HG03354 (cell line): ENCODE measurements at regions not wholly inside any gene's neighbourhood (a gene's known extent, or its start where the extent isn't known, plus 50 kb on each side); places are given as distances from the start of the nearest gene placed in this dataset.

Source experiments
- ATAC-seq: cut with Tn5 transposase; IDR thresholded peaks from one replicate; pipeline ENCODE4 v1.9.1; 2021; ENCODE audit warnings: mild to moderate bottlenecking; ENCODE audit not compliant: unreplicated experiment, poor library complexity, severe bottlenecking

GRCh38 chr1:87833166-87833565 lies 504.5 kb downstream of the LMO4 start:
- ATAC-seq = no peak

DNA sequence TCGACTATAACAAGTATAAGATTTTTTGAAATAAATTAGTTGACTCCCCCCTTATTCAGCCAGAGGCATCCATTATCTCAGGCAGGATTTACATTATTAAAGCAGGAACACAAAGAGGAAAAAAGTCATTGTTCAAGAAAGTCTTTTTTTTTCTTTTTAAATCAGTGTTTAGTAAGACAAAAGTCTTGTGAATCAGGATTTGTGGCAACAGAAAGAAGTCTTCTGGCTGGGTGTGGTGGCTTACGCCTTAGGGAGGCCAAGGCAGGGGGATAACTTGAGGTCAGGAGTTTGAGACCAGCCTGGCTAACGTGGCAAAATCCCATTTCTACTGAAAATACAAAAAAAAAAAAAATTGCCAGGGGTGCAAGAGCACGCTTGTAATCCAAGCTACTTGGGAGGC lies 505.5 kb downstream of the LMO4 start:
- ATAC-seq = no peak

DNA sequence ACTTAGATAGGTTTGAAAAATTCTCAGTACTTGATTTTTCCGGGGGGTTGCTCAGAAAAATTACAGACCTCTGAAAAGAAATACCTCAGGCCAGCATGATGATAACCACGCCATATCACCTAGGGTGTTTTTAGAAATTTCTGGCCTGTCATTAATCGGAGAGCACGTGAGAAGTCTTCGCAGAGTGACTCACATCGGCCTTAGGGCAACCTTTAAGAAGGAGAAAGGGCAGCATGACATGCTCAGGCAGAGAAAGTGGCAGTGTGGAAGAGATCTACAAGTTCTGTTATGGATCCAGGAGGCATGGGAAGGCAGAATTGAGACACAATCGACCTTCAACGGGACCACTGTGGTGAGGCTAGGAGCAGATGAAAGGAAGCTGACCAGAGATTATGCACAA lies 506.3 kb downstream of the LMO4 start:
- ATAC-seq = no peak

GRCh38 chr1:87840767-87841166 lies 512.1 kb downstream of the LMO4 start:
- ATAC-seq = peak; percentile 99

DNA sequence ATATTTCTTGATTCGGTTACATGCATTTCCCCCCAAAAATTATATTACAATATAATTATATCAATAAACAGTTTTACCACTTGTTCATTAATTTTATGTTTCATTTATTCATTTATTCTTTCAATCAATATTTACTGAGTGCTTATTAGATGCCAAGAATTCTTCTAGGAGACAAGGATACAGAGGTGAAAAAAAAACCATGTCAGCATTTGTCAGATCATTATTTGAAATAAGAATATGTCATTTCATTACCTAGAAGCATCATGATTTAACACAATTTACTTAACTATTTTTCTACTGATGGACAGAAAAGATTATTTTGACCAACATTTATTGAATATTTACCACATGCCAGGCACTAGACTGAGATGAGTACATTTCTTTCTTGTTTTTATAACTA lies 512.7 kb downstream of the LMO4 start:
- no peak for ATAC-seq

GRCh38 chr1:87842156-87842555 lies 513.5 kb downstream of the LMO4 start:
- ATAC-seq = no peak

- no peak for ATAC-seq
These were observed 515.6 kb downstream of the LMO4 start for GRCh38 chr1:87844251-87844650.

- ATAC-seq = no peak
These were observed 522.8 kb downstream of the LMO4 start for GRCh38 chr1:87851490-87851889.

- ATAC-seq = no peak
These were observed 523.9 kb downstream of the LMO4 start for GRCh38 chr1:87852410-87853161.

- no peak for ATAC-seq
These were observed 525.1 kb downstream of the LMO4 start for GRCh38 chr1:87853576-87854351.

GRCh38 chr1:87863317-87863716 lies 534.6 kb downstream of the LMO4 start:
- ATAC-seq = no peak

- peak; percentile 85 for ATAC-seq
These were observed 536.0 kb downstream of the LMO4 start for GRCh38 chr1:87864676-87865075.

- ATAC-seq = no peak
These were observed 537.7 kb downstream of the LMO4 start for GRCh38 chr1:87866416-87866815.

DNA sequence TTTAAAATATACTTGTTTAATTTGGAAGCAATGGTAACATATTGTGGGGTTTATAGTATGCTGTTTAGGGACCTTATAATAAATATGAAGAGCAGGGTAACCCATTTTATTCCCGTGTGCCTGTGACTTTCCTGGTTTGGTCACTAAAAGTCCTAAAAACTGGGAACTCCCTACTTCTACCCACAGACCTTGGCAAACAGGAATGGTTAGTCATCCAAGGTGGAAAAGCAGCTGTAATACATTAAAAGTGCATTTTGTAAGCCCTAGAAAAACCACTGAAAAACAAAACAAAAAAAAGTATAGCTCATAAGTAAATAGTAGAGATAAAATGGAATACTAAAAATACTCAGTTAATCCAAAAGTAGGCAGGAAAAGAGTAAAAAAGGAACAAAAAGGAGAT lies 538.9 kb downstream of the LMO4 start:
- no peak for ATAC-seq

- no peak for ATAC-seq
These were observed 540.9 kb downstream of the LMO4 start for GRCh38 chr1:87869567-87869966.

- peak; percentile 72 for ATAC-seq
These were observed 543.5 kb downstream of the LMO4 start for GRCh38 chr1:87872189-87872588.

DNA sequence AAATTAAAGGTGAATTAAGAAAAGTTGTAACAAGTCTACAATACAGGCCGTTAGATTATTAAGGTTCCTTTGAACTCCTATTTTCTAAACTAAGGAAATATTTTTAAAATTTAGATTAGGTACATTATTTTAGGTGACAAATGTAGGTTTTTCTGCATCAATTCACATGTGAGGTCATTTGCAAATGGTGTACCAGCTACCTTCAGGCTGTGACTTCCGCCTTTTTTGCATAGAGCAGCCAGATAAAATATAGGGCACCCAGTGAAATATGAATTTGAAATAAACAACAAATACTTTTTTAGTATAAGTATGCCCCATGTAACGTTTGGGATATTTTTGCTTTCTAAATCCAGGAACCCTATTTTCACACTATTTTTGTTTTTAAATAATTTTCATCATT lies 544.0 kb downstream of the LMO4 start:
- no peak for ATAC-seq

GRCh38 chr1:87878873-87879272 lies 550.2 kb downstream of the LMO4 start:
- ATAC-seq = no peak

- ATAC-seq = no peak
These were observed 551.5 kb downstream of the LMO4 start for GRCh38 chr1:87880098-87880760.

GRCh38 chr1:87880764-87881163 lies 552.1 kb downstream of the LMO4 start:
- no peak for ATAC-seq

GRCh38 chr1:87883906-87884305 lies 555.2 kb downstream of the LMO4 start:
- ATAC-seq = no peak
